Nephron progenitor cell (in vitro differentiated cells): ENCODE measurements at regions not wholly inside any gene's neighbourhood (a gene's known extent, or its start where the extent isn't known, plus 50 kb on each side); places are given as distances from the start of the nearest gene placed in this dataset.

ENCODE experiments used
- DNase-seq: peaks from one replicate; pipeline ENCODE4 v3.0.0; 2021
- H3K27ac Mint-ChIP-seq: 2 replicates; pipeline ENCODE4 v1.8.0; 2021; ENCODE audit warnings: mild to moderate bottlenecking, moderate library complexity, mixed read lengths
- H3K27me3 Mint-ChIP-seq: 2 replicates; pipeline ENCODE4 v1.8.0; 2021; ENCODE audit warnings: mild to moderate bottlenecking, low read depth, mixed read lengths; ENCODE audit not compliant: poor library complexity
- H3K36me3 Mint-ChIP-seq: 2 replicates; pipeline ENCODE4 v1.8.0; 2021; ENCODE audit warnings: low read depth, mixed read lengths
- H3K4me1 Mint-ChIP-seq: 2 replicates; pipeline ENCODE4 v1.8.0; 2021; ENCODE audit warnings: mixed read lengths
- H3K4me3 Mint-ChIP-seq: 2 replicates; pipeline ENCODE4 v1.8.0; 2021; ENCODE audit warnings: mild to moderate bottlenecking, moderate library complexity, mixed read lengths
- H3K9me3 Mint-ChIP-seq: 2 replicates; pipeline ENCODE4 v1.8.0; 2021; ENCODE audit warnings: mild to moderate bottlenecking, moderate library complexity, mixed read lengths
- TF ChIP-seq, protein P1 (sequence below): fragments of 200-600 bp; sonication (generic); IDR thresholded peaks from 2 replicates; pipeline ENCODE4 v1.5.0; 2021; ENCODE audit warnings: antibody characterized with exemption

GRCh38 chr7:69002416-69002815 lies 595.9 kb upstream of the AUTS2 start:
- DNase-seq, result no peak
- Mint-ChIP-seq H3K36me3 (peaks cover 10% of the 10 kb centered on the region), H3K4me3 (no peak overlapping the region), H3K9me3 (peaks cover 42% of the 10 kb centered on the region), H3K4me1 (peaks cover under 1% of the 10 kb centered on the region), H3K27ac (no peak overlapping the region), H3K27me3 (peaks cover 16% of the 10 kb centered on the region)
- TF ChIP-seq, protein P1, sequence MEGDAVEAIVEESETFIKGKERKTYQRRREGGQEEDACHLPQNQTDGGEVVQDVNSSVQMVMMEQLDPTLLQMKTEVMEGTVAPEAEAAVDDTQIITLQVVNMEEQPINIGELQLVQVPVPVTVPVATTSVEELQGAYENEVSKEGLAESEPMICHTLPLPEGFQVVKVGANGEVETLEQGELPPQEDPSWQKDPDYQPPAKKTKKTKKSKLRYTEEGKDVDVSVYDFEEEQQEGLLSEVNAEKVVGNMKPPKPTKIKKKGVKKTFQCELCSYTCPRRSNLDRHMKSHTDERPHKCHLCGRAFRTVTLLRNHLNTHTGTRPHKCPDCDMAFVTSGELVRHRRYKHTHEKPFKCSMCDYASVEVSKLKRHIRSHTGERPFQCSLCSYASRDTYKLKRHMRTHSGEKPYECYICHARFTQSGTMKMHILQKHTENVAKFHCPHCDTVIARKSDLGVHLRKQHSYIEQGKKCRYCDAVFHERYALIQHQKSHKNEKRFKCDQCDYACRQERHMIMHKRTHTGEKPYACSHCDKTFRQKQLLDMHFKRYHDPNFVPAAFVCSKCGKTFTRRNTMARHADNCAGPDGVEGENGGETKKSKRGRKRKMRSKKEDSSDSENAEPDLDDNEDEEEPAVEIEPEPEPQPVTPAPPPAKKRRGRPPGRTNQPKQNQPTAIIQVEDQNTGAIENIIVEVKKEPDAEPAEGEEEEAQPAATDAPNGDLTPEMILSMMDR, result no peak

DNA sequence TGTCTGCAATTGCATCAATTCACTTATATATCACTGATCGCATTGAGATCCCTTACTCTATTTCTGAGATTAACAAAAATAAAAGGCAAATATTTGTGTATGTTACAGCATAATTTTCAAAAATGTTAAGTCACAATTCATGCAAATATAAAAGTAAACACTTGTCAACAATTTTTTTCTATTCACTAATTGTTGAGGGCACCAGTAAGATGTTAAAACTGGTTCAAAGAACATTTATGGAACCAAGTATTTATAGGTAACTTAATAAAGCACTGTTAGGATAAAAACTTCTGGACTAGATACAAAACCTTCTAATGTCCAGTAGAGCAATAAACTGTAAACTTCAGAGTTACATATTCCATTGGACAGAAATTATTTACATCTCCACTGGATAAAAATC lies 586.1 kb upstream of the AUTS2 start:
- Mint-ChIP-seq H3K4me1 (peaks cover 6% of the 10 kb centered on the region), H3K9me3 (peaks cover 18% of the 10 kb centered on the region), H3K27me3 (peaks cover 5% of the 10 kb centered on the region), H3K4me3 (no peak overlapping the region), H3K36me3 (no peaks in the 10 kb centered on the region), H3K27ac (no peak overlapping the region)
- no peak for DNase-seq
- TF ChIP-seq, protein P1, result no peak

GRCh38 chr7:69017208-69017607 lies 581.1 kb upstream of the AUTS2 start:
- H3K36me3 Mint-ChIP-seq, result no peaks in the 10 kb centered on the region

DNA sequence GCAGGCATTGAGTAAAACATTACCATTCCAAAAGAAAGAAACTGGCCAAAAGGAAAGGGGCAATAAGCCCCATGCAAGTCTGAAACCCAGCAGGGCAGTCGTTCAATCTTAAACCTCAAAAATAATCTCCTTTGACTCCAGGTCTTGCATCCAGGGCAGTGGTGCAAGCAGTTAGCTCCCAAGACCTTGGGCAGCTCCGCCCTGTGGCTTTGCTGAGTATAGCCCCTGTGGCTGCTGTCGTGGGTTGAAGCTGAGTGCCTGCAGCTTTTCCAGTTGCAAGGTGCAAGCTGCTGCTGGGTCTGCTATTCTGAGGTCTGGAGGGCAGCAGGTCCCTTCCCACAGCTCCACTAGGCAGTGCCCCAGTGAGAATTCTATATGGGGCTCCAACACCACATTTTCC lies 580.1 kb upstream of the AUTS2 start:
- TF ChIP-seq, protein P1, result no peak
- H3K27me3 Mint-ChIP-seq, result no peaks in the 10 kb centered on the region
- no peaks in the 10 kb centered on the region for H3K36me3 Mint-ChIP-seq
- no peak overlapping the region for H3K27ac Mint-ChIP-seq
- peak; percentile 19 for DNase-seq
- H3K4me1 Mint-ChIP-seq, result peaks cover 10% of the 10 kb centered on the region
- H3K9me3 Mint-ChIP-seq, result peaks cover 33% of the 10 kb centered on the region
- no peak overlapping the region for H3K4me3 Mint-ChIP-seq

More at GRCh38 chr7:69017208-69017607, 581.1 kb upstream of the AUTS2 start:
- no peak for DNase-seq
- TF ChIP-seq, protein P1, result no peak
- Mint-ChIP-seq H3K27ac (no peak overlapping the region), H3K27me3 (no peaks in the 10 kb centered on the region), H3K9me3 (peaks cover 33% of the 10 kb centered on the region), H3K4me3 (no peak overlapping the region), H3K4me1 (peaks cover 10% of the 10 kb centered on the region)

DNA sequence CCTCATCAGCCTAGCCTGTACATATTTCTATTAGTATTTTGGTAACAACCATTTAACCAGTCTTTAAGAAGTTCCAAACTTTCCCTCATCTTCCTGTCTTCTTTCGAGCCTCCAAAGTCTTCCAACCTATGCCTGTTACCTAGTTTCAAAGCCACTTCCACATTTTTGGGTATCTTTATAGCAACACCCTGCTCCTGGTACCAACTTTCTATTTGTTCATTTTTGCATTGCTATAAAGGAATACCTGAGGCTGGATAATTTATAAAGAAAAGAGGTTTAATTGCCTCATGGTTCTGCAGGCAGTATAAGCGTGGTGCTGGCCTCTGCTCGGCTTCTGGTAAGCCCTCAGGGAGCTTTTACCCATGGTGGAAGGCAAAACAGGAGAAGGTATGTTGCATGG lies 578.8 kb upstream of the AUTS2 start:
- DNase-seq, result no peak
- H3K4me3 Mint-ChIP-seq, result no peak overlapping the region
- H3K9me3 Mint-ChIP-seq, result peaks cover 28% of the 10 kb centered on the region
- TF ChIP-seq, protein P1, result no peak
- no peak overlapping the region for H3K27ac Mint-ChIP-seq
- H3K4me1 Mint-ChIP-seq, result peaks cover 10% of the 10 kb centered on the region
- H3K27me3 Mint-ChIP-seq, result no peaks in the 10 kb centered on the region
- H3K36me3 Mint-ChIP-seq, result no peaks in the 10 kb centered on the region

DNA sequence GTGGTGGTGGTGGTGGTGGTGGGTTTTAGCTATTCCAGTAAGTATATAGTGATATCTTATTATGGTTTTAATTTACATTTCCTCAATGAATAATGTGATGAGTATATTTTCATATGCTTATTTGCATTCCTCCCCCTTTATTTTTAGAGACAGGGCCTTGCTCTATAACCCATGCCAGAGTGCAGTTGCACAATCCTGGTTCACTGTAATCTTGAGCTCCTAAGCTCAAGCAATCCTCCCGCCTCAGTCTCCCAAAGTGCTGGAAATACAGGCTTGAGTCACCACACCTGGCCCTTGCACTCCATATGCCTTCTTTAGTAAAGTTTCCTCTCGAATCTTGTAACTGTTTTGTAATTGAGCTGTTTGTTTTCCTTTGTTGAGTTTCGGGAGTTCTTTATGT lies 577.7 kb upstream of the AUTS2 start:
- no peak for DNase-seq
- Mint-ChIP-seq H3K9me3 (peaks cover 26% of the 10 kb centered on the region), H3K36me3 (no peaks in the 10 kb centered on the region), H3K27me3 (no peaks in the 10 kb centered on the region), H3K4me1 (peaks cover 10% of the 10 kb centered on the region), H3K27ac (no peak overlapping the region), H3K4me3 (no peak overlapping the region)
- TF ChIP-seq, protein P1, result no peak
